Calu3 (cell line): ENCODE measurements at regions not wholly inside any gene's neighbourhood (a gene's known extent, or its start where the extent isn't known, plus 50 kb on each side); places are given as distances from the start of the nearest gene placed in this dataset.

Source experiments
- BruUV-seq: library from RNA; stranded (reverse); fragments of 400-500 nt; replicated peaks from 2 replicates; lab custom pipeline; 2021; lab: Mats Ljungman, UMichigan
- CTCF ChIA-PET: fragments of 300-600 bp; sonication (Branson Sonifier 250); formaldehyde crosslinking; loops from one replicate; lab custom pipeline; 2022; ENCODE audit warnings: antibody characterized with exemption; lab: Charles Lee
- DNase-seq: peaks from one replicate; pipeline ENCODE4 v3.0.0; 2022
- H3K27ac Mint-ChIP-seq: one replicate; pipeline ENCODE4 v1.8.0; 2022; ENCODE audit warnings: mixed read lengths; ENCODE audit not compliant: unreplicated experiment
- H3K27me3 Mint-ChIP-seq: one replicate; pipeline ENCODE4 v1.8.0; 2022; ENCODE audit warnings: mixed read lengths; ENCODE audit not compliant: unreplicated experiment
- H3K36me3 Mint-ChIP-seq: one replicate; pipeline ENCODE4 v1.8.0; 2022; ENCODE audit warnings: mild to moderate bottlenecking, moderate library complexity, mixed read lengths; ENCODE audit not compliant: insufficient read depth, unreplicated experiment
- H3K4me1 Mint-ChIP-seq: one replicate; pipeline ENCODE4 v1.8.0; 2022; ENCODE audit warnings: mild to moderate bottlenecking, low read depth, mixed read lengths; ENCODE audit not compliant: unreplicated experiment
- H3K4me3 Mint-ChIP-seq: one replicate; pipeline ENCODE4 v1.8.0; 2022; ENCODE audit warnings: mild to moderate bottlenecking, low read depth, moderate library complexity, mixed read lengths; ENCODE audit not compliant: unreplicated experiment
- H3K9me3 Mint-ChIP-seq: one replicate; pipeline ENCODE4 v1.8.0; 2022; ENCODE audit warnings: low read depth, mixed read lengths; ENCODE audit not compliant: unreplicated experiment
- intact Hi-C: fragments of 100-400 bp; cut with micrococcal nuclease; formaldehyde crosslinking; loops from one replicate; pipeline ENCODE4 v1.10.0; 2022; ENCODE audit not compliant: unreplicated experiment
- TF ChIP-seq, protein P1 (sequence below): fragments of 200-600 bp; IDR thresholded peaks from one replicate; pipeline ENCODE4 v1.8.0; 2022; ENCODE audit warnings: antibody characterized with exemption; ENCODE audit not compliant: unreplicated experiment

DNA sequence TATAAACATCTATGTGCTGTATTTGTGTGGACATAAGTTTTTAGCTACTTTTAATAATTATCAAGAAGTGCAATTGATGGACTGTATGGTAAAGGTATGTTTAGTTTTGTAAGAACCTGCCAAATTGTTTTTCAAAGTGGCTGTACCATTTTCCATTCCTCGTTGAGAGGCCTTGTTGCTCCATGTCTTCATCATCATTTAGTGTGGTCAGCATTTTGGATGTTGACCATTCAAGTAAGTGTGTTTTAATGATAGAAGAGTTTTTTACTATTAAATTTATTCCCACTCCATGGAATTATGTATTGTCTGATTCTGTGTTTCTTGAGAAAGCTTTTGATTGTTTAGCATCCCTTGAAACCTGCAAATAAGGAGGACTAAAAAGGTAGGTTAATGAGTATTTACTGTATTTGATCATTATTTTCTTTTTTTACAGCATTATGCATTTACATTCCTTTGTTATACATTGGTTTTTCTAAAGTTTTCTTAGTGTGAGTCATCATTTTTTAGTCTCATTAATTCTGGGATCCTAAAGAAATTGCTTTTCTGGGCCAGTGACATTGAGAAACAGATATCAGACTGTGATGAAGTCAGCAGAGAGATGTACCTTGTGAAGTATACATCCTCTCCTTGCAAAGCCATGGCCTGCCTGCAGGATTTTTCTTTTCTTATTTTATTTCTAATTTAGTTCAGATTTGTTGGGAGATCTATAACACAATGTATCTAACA is 312.8 kb upstream of the PTCHD4 start:
- no peak overlapping the region for H3K4me3 Mint-ChIP-seq
- CTCF ChIA-PET: no interaction called here
- H3K4me1 Mint-ChIP-seq: peaks cover 6% of the 10 kb centered on the region
- TF ChIP-seq, protein P1, sequence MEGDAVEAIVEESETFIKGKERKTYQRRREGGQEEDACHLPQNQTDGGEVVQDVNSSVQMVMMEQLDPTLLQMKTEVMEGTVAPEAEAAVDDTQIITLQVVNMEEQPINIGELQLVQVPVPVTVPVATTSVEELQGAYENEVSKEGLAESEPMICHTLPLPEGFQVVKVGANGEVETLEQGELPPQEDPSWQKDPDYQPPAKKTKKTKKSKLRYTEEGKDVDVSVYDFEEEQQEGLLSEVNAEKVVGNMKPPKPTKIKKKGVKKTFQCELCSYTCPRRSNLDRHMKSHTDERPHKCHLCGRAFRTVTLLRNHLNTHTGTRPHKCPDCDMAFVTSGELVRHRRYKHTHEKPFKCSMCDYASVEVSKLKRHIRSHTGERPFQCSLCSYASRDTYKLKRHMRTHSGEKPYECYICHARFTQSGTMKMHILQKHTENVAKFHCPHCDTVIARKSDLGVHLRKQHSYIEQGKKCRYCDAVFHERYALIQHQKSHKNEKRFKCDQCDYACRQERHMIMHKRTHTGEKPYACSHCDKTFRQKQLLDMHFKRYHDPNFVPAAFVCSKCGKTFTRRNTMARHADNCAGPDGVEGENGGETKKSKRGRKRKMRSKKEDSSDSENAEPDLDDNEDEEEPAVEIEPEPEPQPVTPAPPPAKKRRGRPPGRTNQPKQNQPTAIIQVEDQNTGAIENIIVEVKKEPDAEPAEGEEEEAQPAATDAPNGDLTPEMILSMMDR: no peak
- DNase-seq: no peak
- H3K27ac Mint-ChIP-seq: no peak overlapping the region
- H3K9me3 Mint-ChIP-seq: no peaks in the 10 kb centered on the region
- H3K36me3 Mint-ChIP-seq: no peaks in the 10 kb centered on the region
- no TSS peak for BruUV-seq
- no peaks in the 10 kb centered on the region for H3K27me3 Mint-ChIP-seq
- intact Hi-C loops: no loop called here

DNA sequence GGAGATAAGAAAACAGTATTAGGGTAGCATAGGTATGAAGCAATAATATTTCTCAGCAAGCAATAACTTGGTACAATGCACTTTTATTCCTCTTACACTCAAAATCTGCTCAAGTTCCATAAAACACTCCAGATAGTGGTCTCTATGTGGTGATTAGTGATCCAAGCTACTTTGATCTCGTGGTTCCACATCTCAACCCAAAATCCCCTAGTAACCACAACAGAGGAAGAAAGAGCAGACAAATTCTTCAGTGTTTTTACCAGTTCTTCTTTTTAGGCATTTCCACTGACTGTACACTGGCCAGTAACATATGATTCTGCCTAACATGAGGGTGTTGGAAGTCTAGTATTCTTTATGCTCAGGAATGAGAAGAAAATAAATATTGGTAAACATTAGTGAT is 309.0 kb upstream of the PTCHD4 start:
- CTCF ChIA-PET: no interaction called here
- H3K27me3 Mint-ChIP-seq: no peaks in the 10 kb centered on the region
- intact Hi-C loops: no loop called here
- H3K4me3 Mint-ChIP-seq: no peak overlapping the region
- no peak overlapping the region for H3K27ac Mint-ChIP-seq
- no peaks in the 10 kb centered on the region for H3K9me3 Mint-ChIP-seq
- no peak for DNase-seq
- TF ChIP-seq, protein P1: no peak
- H3K4me1 Mint-ChIP-seq: no peaks in the 10 kb centered on the region
- no peaks in the 10 kb centered on the region for H3K36me3 Mint-ChIP-seq
- no TSS peak for BruUV-seq

DNA sequence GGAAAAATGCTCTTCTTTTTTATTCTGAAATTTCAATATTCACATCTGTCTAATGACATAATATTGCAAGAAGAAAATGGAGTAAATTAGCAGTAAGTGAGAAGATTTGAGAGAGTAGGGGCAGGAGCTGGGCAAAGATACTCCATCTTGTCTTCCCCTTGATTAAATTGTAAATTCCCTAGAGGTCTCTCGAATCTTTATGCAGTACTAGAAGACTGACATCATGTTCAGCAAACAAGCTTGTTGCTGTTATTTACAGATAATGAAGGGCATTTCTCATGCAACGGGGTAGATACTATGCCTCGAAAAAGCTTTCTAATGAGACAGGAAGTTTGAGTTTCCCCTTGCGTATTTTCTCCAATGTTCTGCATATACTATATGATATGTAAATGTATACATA is 306.9 kb upstream of the PTCHD4 start:
- Mint-ChIP-seq H3K4me1 (no peaks in the 10 kb centered on the region), H3K36me3 (no peaks in the 10 kb centered on the region), H3K9me3 (no peaks in the 10 kb centered on the region), H3K4me3 (no peak overlapping the region), H3K27me3 (no peaks in the 10 kb centered on the region), H3K27ac (no peak overlapping the region)
- CTCF ChIA-PET: interaction anchor here (1.2 kb wide), 1 partner anchor 330 kb away, joined by 3 read pairs; no protein-coding TSS in a partner anchor
- no peak for DNase-seq
- TF ChIP-seq, protein P1: no peak
- intact Hi-C loops: no loop called here
- BruUV-seq: no TSS peak

DNA sequence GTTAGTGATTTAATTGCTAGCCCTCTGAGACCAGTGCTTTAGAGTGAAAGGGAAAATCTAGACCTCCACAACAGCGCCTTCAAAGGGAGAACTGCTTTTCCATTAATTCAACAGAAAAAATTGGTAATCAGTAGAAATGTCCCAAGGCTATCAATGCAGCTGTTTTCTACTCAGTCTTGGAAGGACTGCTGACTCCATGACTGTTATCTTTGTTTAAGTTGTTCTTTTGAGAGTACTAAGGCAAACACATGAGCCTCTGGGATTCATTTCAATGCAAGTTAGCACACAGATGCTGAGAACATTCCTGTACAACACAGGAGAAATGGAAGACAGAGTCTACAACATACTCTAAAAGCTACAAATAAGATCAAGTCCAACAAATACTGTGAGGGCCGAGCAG is 301.7 kb upstream of the PTCHD4 start:
- Mint-ChIP-seq H3K27me3 (no peaks in the 10 kb centered on the region), H3K36me3 (no peaks in the 10 kb centered on the region), H3K4me3 (no peak overlapping the region), H3K9me3 (no peaks in the 10 kb centered on the region), H3K27ac (no peak overlapping the region), H3K4me1 (no peaks in the 10 kb centered on the region)
- no TSS peak for BruUV-seq
- no peak for DNase-seq
- CTCF ChIA-PET: interaction anchor here (0.6 kb wide), 1 partner anchor 58 kb away, joined by 3 read pairs; no protein-coding TSS in a partner anchor
- intact Hi-C loops: no loop called here
- TF ChIP-seq, protein P1: no peak
